SK-N-SH (cell line): ENCODE measurements at regions not wholly inside any gene's neighbourhood (a gene's known extent, or its start where the extent isn't known, plus 50 kb on each side); places are given as distances from the start of the nearest gene placed in this dataset.

ENCODE experiments used
- CTCF ChIA-PET: fragments of 300-600, 350-600 bp; formaldehyde crosslinking; extraction: SDS; loops from one replicate; lab custom pipeline; 2021; lab: Yijun Ruan, JAX
- POLR2A ChIA-PET: fragments of 350-600 bp; sonication (Branson Sonifier 250); formaldehyde crosslinking; extraction: SDS; loops from one replicate; lab custom pipeline; 2020; ENCODE audit warnings: antibody characterized with exemption, inconsistent platforms; lab: Yijun Ruan, JAX
- DNase-seq: peaks from one replicate; pipeline ENCODE4 v3.0.0; 2012
- H2AFZ ChIP-seq: fragments of 200-600 bp; sonication (generic); 2 replicates; pipeline ENCODE4 v1.8.1; 2016; ENCODE audit warnings: antibody characterized with exemption, mild to moderate bottlenecking, low read depth
- H3F3A ChIP-seq: fragments of 200-600 bp; sonication (generic); replicated peaks from 2 replicates; pipeline ENCODE3; 2016; ENCODE audit warnings: antibody characterized with exemption, mild to moderate bottlenecking; ENCODE audit not compliant: insufficient read depth
- H3K27ac ChIP-seq, 2 experiments: fragments of 200-500 bp in 1 of 2; fragments of 200-600 bp in 1 of 2; sonication (Bioruptor generic) in 1 of 2; sonication (generic), shearing (Covaris generic) in 1 of 2; 2 replicates each; pipeline versions ENCODE4 v1.5.1 to v1.6.1; 2014 to 2016; ENCODE audit warnings: low read depth in 2 of 2, inconsistent platforms in 1 of 2, low read length in 1 of 2, mild to moderate bottlenecking in 1 of 2, mixed read lengths in 1 of 2
- H3K27me3 ChIP-seq: fragments of 200-600 bp; sonication (generic), shearing (Covaris generic); 2 replicates; pipeline ENCODE4 v1.6.1; 2016; ENCODE audit warnings: mixed run types; ENCODE audit not compliant: insufficient read depth
- H3K36me3 ChIP-seq, 2 experiments: fragments of 200-500 bp in 1 of 2; fragments of 200-600 bp in 1 of 2; sonication (Bioruptor generic) in 1 of 2; sonication (generic) in 1 of 2; replicated peaks in 1 of 2; 2 replicates each; pipeline versions ENCODE3 to v1.5.1; 2014 to 2016; ENCODE audit warnings: low read length in 1 of 2, mild to moderate bottlenecking in 1 of 2; ENCODE audit not compliant: insufficient read depth in 2 of 2, control insufficient read depth in 1 of 2
- H3K4me1 ChIP-seq, 2 experiments: fragments of 200-500 bp in 1 of 2; fragments of 200-600 bp in 1 of 2; sonication (Bioruptor generic) in 1 of 2; sonication (generic), shearing (Covaris generic) in 1 of 2; 2 replicates each; pipeline versions ENCODE4 v1.5.1 to v1.6.1; 2014 to 2016; ENCODE audit warnings: low read depth in 1 of 2, low read length in 1 of 2, mixed run types in 1 of 2; ENCODE audit not compliant: insufficient read depth in 2 of 2, control insufficient read depth in 1 of 2
- H3K4me2 ChIP-seq: fragments of 200-600 bp; sonication (generic), shearing (Covaris generic); 2 replicates; pipeline ENCODE4 v1.6.1; 2017; ENCODE audit warnings: mixed run types
- H3K4me3 ChIP-seq, 2 experiments: fragments of 200-500 bp in 1 of 2; fragments of 200-600 bp in 1 of 2; sonication (Bioruptor generic) in 1 of 2; sonication (generic), shearing (Covaris generic) in 1 of 2; 2 replicates each; pipeline versions ENCODE4 v1.5.1 to v1.8.1; 2014 to 2016; ENCODE audit warnings: low read depth in 2 of 2, inconsistent platforms in 1 of 2, low read length in 1 of 2, mild to moderate bottlenecking in 1 of 2, mixed read lengths in 1 of 2, moderate library complexity in 1 of 2
- H3K79me2 ChIP-seq: fragments of 200-600 bp; sonication (generic); 2 replicates; pipeline ENCODE4 v1.8.1; 2017; ENCODE audit warnings: mild to moderate bottlenecking; ENCODE audit not compliant: insufficient read depth
- H3K9ac ChIP-seq: fragments of 200-600 bp; sonication (generic); 2 replicates; pipeline ENCODE4 v1.6.1; 2017; ENCODE audit warnings: mixed run types
- H3K9me2 ChIP-seq: fragments of 200-600 bp; sonication (generic); 2 replicates; pipeline ENCODE4 v1.6.1; 2017; ENCODE audit warnings: mixed run types
- H3K9me3 ChIP-seq: fragments of 200-600 bp; sonication (generic); 2 replicates; pipeline ENCODE4 v1.6.1; 2017; ENCODE audit warnings: mixed run types, mild to moderate bottlenecking, moderate library complexity
- H4K20me1 ChIP-seq: fragments of 200-600 bp; sonication (generic); 2 replicates; pipeline ENCODE4 v1.6.1; 2017; ENCODE audit warnings: mild to moderate bottlenecking, mixed run types; ENCODE audit not compliant: insufficient read depth
- CHD2 ChIP-seq: fragments of 150-350 bp; IDR thresholded peaks from 2 replicates; pipeline ENCODE4 v1.6.1; 2018; ENCODE audit warnings: low read length; ENCODE audit not compliant: partially characterized antibody
- EZH2phosphoT487 ChIP-seq: fragments of 200-600 bp; sonication (generic); IDR thresholded peaks from 2 replicates; pipeline ENCODE4 v1.6.1; 2017; ENCODE audit warnings: low read depth, mixed run types, mild to moderate bottlenecking, antibody characterized with exemption, moderate library complexity, borderline replicate concordance
- FOXJ3 ChIP-seq: sonication (generic); formaldehyde crosslinking; IDR thresholded peaks from 2 replicates; pipeline ENCODE4 v1.5.1; 2020; ENCODE audit warnings: mild to moderate bottlenecking, missing genetic modification reagents
- GATA2 ChIP-seq: sonication (generic); formaldehyde crosslinking; IDR thresholded peaks from 2 replicates; pipeline ENCODE4 v1.5.0; 2020; ENCODE audit warnings: mild to moderate bottlenecking, missing genetic modification reagents
- IRF3 ChIP-seq: fragments of 150-350 bp; IDR thresholded peaks from 2 replicates; pipeline ENCODE4 v1.6.1; 2016; ENCODE audit warnings: mild to moderate bottlenecking, low read depth, low read length
- JUND ChIP-seq: IDR thresholded peaks from 2 replicates; pipeline ENCODE4 v1.4.0; 2012
- MEF2A ChIP-seq: IDR thresholded peaks from 2 replicates; pipeline ENCODE4 v1.4.0; 2012; ENCODE audit warnings: low read depth, borderline replicate concordance
- NFIC ChIP-seq: IDR thresholded peaks from 2 replicates; pipeline ENCODE4 v1.4.0; 2012; ENCODE audit warnings: borderline replicate concordance
- NRF1 ChIP-seq: IDR thresholded peaks from 2 replicates; pipeline ENCODE4 v1.6.1; 2012; ENCODE audit warnings: low read depth, mild to moderate bottlenecking, low read length
- PBX3 ChIP-seq: IDR thresholded peaks from 2 replicates; pipeline ENCODE4; 2012
- POLR2AphosphoS5 ChIP-seq: IDR thresholded peaks from 2 replicates; pipeline ENCODE4 v1.6.1; 2012; ENCODE audit warnings: low read depth, low read length
- RAD21 ChIP-seq: IDR thresholded peaks from 2 replicates; pipeline ENCODE4 v1.6.1; 2012; ENCODE audit warnings: mild to moderate bottlenecking, low read length
- REST ChIP-seq: IDR thresholded peaks from 2 replicates; pipeline ENCODE4 v1.6.1; 2012; ENCODE audit warnings: mild to moderate bottlenecking, low read depth, low read length, moderate library complexity
- RXRA ChIP-seq: IDR thresholded peaks from 2 replicates; pipeline ENCODE4 v1.4.0; 2012; ENCODE audit warnings: low read depth, mild to moderate bottlenecking, borderline replicate concordance
- SMC3 ChIP-seq: IDR thresholded peaks from 2 replicates; pipeline ENCODE4 v1.6.1; 2012; ENCODE audit warnings: low read depth, low read length, improper control_type of control experiment
- TCF12 ChIP-seq: IDR thresholded peaks from 2 replicates; pipeline ENCODE4 v1.4.0; 2012
- TEAD4 ChIP-seq: IDR thresholded peaks from 2 replicates; pipeline ENCODE4 v1.4.0; 2012; ENCODE audit warnings: mild to moderate bottlenecking, borderline replicate concordance; ENCODE audit not compliant: insufficient read depth
- USF1 ChIP-seq: IDR thresholded peaks from 2 replicates; pipeline ENCODE4 v1.4.0; 2012; ENCODE audit warnings: low read depth, borderline replicate concordance
- YY1 ChIP-seq: IDR thresholded peaks from 2 replicates; pipeline ENCODE4 v1.4.0; 2012; ENCODE audit warnings: low read depth, mild to moderate bottlenecking
- WGBS: methylation state at CpG from one replicate; pipeline ENCODE4 v1.1.6; 2017; ENCODE audit warnings: low lambda C conversion rate; 5-methylcytosine and 5-hydroxymethylcytosine counted together
- TF ChIP-seq, protein P1 (sequence below): IDR thresholded peaks from 2 replicates; pipeline ENCODE4 v1.4.0; 2012; ENCODE audit warnings: low read depth, borderline replicate concordance

GRCh38 chr9:119091074-119091473 is 278.2 kb downstream of the BRINP1 start:
- no peak overlapping the region for H2AFZ ChIP-seq
- ChIA-PET POLR2A (no interaction called here), CTCF (no interaction called here)
- H3K79me2 ChIP-seq = no peaks in the 10 kb centered on the region
- TF ChIP-seq IRF3 (no peak), GATA2 (CRISPR knock-in tag) (no peak), CHD2 (no peak), TCF12 (no peak), RAD21 (no peak), EZH2phosphoT487 (no peak), MEF2A (no peak), POLR2AphosphoS5 (no peak), USF1 (no peak), JUND (no peak), TEAD4 (no peak), PBX3 (no peak), RXRA (no peak), SMC3 (no peak), YY1 (no peak), REST (no peak), NRF1 (no peak), FOXJ3 (CRISPR knock-in tag) (no peak), NFIC (no peak)
- TF ChIP-seq, protein P1, sequence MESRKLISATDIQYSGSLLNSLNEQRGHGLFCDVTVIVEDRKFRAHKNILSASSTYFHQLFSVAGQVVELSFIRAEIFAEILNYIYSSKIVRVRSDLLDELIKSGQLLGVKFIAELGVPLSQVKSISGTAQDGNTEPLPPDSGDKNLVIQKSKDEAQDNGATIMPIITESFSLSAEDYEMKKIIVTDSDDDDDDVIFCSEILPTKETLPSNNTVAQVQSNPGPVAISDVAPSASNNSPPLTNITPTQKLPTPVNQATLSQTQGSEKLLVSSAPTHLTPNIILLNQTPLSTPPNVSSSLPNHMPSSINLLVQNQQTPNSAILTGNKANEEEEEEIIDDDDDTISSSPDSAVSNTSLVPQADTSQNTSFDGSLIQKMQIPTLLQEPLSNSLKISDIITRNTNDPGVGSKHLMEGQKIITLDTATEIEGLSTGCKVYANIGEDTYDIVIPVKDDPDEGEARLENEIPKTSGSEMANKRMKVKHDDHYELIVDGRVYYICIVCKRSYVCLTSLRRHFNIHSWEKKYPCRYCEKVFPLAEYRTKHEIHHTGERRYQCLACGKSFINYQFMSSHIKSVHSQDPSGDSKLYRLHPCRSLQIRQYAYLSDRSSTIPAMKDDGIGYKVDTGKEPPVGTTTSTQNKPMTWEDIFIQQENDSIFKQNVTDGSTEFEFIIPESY = no peak
- TF ChIP-seq, all 33 proteins: peak for 0
- 0% methylated on average over 1 of the region's 1 CpG for WGBS
- Histone ChIP-seq H3F3A (no peaks in the 10 kb centered on the region), H3K4me2 (no peak overlapping the region), H3K9me2 (peaks cover 3% of the 10 kb centered on the region; the same call in 1 of the 2 replicates), H3K9me3 (no peaks in the 10 kb centered on the region), H3K4me3 (no peak overlapping the region), H3K27me3 (no peaks in the 10 kb centered on the region), H3K36me3 (no peaks in the 10 kb centered on the region), H3K27ac (no peak overlapping the region), H3K4me1 (no peaks in the 10 kb centered on the region), H3K9ac (no peak overlapping the region), H4K20me1 (no peaks in the 10 kb centered on the region)
- DNase-seq = no peak
